ENCODE measurements at regions not wholly inside any gene's neighbourhood (a gene's known extent, or its start where the extent isn't known, plus 50 kb on each side); places are given as distances from the start of the nearest gene placed in this dataset.

DNA sequence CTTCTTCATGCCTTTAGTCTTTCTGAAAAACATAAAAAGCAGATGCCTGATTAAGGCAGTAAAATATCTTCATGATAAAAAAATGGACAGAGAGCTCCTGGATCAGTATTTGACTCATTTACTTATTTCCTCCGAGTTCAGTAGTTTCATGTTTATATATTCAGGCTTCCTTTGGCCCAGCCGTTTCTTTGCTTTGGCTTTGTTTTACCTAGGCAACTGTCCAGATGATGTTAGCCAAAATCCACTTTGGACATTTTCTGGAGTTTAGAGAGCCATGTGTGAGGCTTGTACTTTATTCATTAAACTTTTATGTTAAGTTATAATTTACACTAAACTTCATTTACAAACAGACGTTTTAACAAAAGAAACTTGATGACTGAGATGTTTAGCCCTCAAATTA lies 307.1 kb upstream of the RSPO3 start:
- H3K27me3 ChIP-seq = no peaks in the 10 kb centered on the region
- no peaks in the 10 kb centered on the region for H3K36me3 ChIP-seq
- no peak overlapping the region for H3K27ac ChIP-seq
- no peaks in the 10 kb centered on the region for H3K9me3 ChIP-seq
- WGBS, 3 donors = 3 to 4% (median 3%) methylated on average over 3 of the region's 3 CpGs
- no peaks in the 10 kb centered on the region for H3K4me1 ChIP-seq (ENCODE audit: insufficient read depth)
- TF ChIP-seq CTCF (IDR thresholded peaks at IDR 0.05) (no peak), POLR2A (IDR thresholded peaks at IDR 0.05) (no peak)
- no peak for DNase-seq
- no peak overlapping the region for H3K4me3 ChIP-seq
- intact Hi-C loops (cut with DNase I) = no loop called here

DNA sequence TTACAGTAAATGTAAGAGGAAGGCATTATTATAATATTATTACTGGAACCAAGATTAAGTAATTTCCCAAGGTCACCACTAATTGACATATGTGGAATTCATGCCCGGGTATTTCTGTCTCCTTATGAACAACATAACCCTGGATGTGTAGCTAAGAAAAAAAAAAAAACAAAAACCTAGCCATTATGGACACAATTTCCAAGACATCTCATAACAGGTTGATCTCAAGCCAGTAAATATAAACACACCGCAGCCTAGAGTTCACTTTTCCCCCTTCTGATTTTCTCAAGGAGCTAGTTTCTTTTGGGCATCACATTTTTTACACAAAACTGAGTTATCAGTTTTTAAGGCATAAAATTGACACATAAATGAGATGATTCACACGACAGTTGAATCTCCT lies 306.5 kb upstream of the RSPO3 start:
- Histone ChIP-seq H3K4me3 (no peak overlapping the region), H3K27ac (no peak overlapping the region), H3K36me3 (no peaks in the 10 kb centered on the region), H3K9me3 (no peaks in the 10 kb centered on the region), H3K4me1 (ENCODE audit: insufficient read depth) (no peaks in the 10 kb centered on the region), H3K27me3 (no peaks in the 10 kb centered on the region)
- intact Hi-C loops (cut with DNase I) = no loop called here
- WGBS, 3 donors = 15 to 17% (median 16%) methylated on average over 3 of the region's 3 CpGs
- no peak for DNase-seq
- TF ChIP-seq CTCF (IDR thresholded peaks at IDR 0.05) (no peak), POLR2A (IDR thresholded peaks at IDR 0.05) (no peak), EP300 (IDR thresholded peaks at IDR 0.05) (no peak)

DNA sequence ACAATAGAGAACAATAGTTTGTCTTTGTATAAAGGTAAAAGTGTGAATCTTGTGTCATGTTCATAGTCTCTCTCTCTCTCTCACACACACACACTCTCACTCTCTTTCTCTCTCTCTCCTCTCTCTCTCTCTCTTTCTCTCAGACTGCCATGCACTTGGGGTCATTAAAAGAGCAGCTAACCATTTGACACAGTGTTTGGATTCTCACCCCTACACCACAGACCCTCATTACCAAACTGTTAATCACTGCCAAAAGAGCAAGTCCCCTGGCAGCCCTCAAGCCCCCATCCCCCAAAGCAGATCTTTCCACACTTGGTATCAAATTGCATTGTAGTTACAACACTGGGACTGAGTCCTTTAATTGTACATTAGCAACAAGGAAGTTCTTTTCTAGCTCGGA lies 305.8 kb upstream of the RSPO3 start:
- H3K9me3 ChIP-seq = no peaks in the 10 kb centered on the region
- no peak overlapping the region for H3K27ac ChIP-seq
- TF ChIP-seq EP300 (IDR thresholded peaks at IDR 0.05) (no peak), POLR2A (IDR thresholded peaks at IDR 0.05) (no peak), CTCF (IDR thresholded peaks at IDR 0.05) (no peak)
- 31 to 34% (median 31%) methylated on average over 1 of the region's 1 CpG for WGBS, 3 donors
- no peaks in the 10 kb centered on the region for H3K36me3 ChIP-seq
- no peaks in the 10 kb centered on the region for H3K27me3 ChIP-seq
- no peak for DNase-seq
- intact Hi-C loops (cut with DNase I) = no loop called here
- H3K4me1 ChIP-seq (ENCODE audit: insufficient read depth) = no peaks in the 10 kb centered on the region
- no peak overlapping the region for H3K4me3 ChIP-seq

- DNase-seq = no peak
- intact Hi-C loops (cut with DNase I) = no loop called here
- 84 to 91% (median 87%) methylated on average over 3 of the region's 3 CpGs for WGBS, 3 donors
Observed at GRCh38 chr6:126820634-126821033, 297.8 kb upstream of the RSPO3 start.

More at GRCh38 chr6:126820634-126821033, 297.8 kb upstream of the RSPO3 start:
- Histone ChIP-seq H3K9me3 (no peaks in the 10 kb centered on the region), H3K36me3 (no peaks in the 10 kb centered on the region), H3K27ac (no peak overlapping the region), H3K27me3 (no peaks in the 10 kb centered on the region), H3K4me3 (no peak overlapping the region), H3K4me1 (ENCODE audit: insufficient read depth) (no peaks in the 10 kb centered on the region)
- no peak for TF ChIP-seq CTCF (IDR thresholded peaks at IDR 0.05)
- no peak for TF ChIP-seq EP300 (IDR thresholded peaks at IDR 0.05)
- TF ChIP-seq POLR2A (IDR thresholded peaks at IDR 0.05) = no peak
